Nephron progenitor cell (in vitro differentiated cells): ENCODE measurements at regions not wholly inside any gene's neighbourhood (a gene's known extent, or its start where the extent isn't known, plus 50 kb on each side); places are given as distances from the start of the nearest gene placed in this dataset.

Source experiments
- DNase-seq: peaks from one replicate; pipeline ENCODE4 v3.0.0; 2021
- H3K27ac Mint-ChIP-seq: 2 replicates; pipeline ENCODE4 v1.8.0; 2021; ENCODE audit warnings: mild to moderate bottlenecking, moderate library complexity, mixed read lengths
- H3K27me3 Mint-ChIP-seq: 2 replicates; pipeline ENCODE4 v1.8.0; 2021; ENCODE audit warnings: mild to moderate bottlenecking, low read depth, mixed read lengths; ENCODE audit not compliant: poor library complexity
- H3K36me3 Mint-ChIP-seq: 2 replicates; pipeline ENCODE4 v1.8.0; 2021; ENCODE audit warnings: low read depth, mixed read lengths
- H3K4me1 Mint-ChIP-seq: 2 replicates; pipeline ENCODE4 v1.8.0; 2021; ENCODE audit warnings: mixed read lengths
- H3K4me3 Mint-ChIP-seq: 2 replicates; pipeline ENCODE4 v1.8.0; 2021; ENCODE audit warnings: mild to moderate bottlenecking, moderate library complexity, mixed read lengths
- H3K9me3 Mint-ChIP-seq: 2 replicates; pipeline ENCODE4 v1.8.0; 2021; ENCODE audit warnings: mild to moderate bottlenecking, moderate library complexity, mixed read lengths
- CTCF ChIP-seq: fragments of 200-600 bp; sonication (generic); IDR thresholded peaks from 2 replicates; pipeline ENCODE4 v1.5.0; 2021; ENCODE audit warnings: antibody characterized with exemption

- no peak overlapping the region for H3K4me3 Mint-ChIP-seq
- H3K9me3 Mint-ChIP-seq, result peaks cover 3% of the 10 kb centered on the region
- no peaks in the 10 kb centered on the region for H3K36me3 Mint-ChIP-seq
Observed at GRCh38 chr13:94776300-94776699, 64.0 kb upstream of the SOX21 start.

GRCh38 chr13:94765814-94766213 lies 53.5 kb upstream of the SOX21 start:
- Mint-ChIP-seq H3K9me3 (peaks cover 12% of the 10 kb centered on the region), H3K27ac (no peak overlapping the region), H3K27me3 (no peaks in the 10 kb centered on the region), H3K36me3 (no peaks in the 10 kb centered on the region), H3K4me1 (no peaks in the 10 kb centered on the region), H3K4me3 (no peak overlapping the region)
- TF ChIP-seq CTCF, result no peak
- no peak for DNase-seq

More at GRCh38 chr13:94776300-94776699, 64.0 kb upstream of the SOX21 start:
- Mint-ChIP-seq H3K4me1 (no peaks in the 10 kb centered on the region), H3K27me3 (peaks cover 3% of the 10 kb centered on the region), H3K27ac (no peak overlapping the region)
- DNase-seq, result no peak
- TF ChIP-seq CTCF, result no peak

GRCh38 chr13:94764576-94765321 lies 52.4 kb upstream of the SOX21 start:
- no peak overlapping the region for H3K4me3 Mint-ChIP-seq
- no peak overlapping the region for H3K27ac Mint-ChIP-seq
- DNase-seq, result no peak
- no peak for TF ChIP-seq CTCF
- no peaks in the 10 kb centered on the region for H3K4me1 Mint-ChIP-seq
- H3K36me3 Mint-ChIP-seq, result no peaks in the 10 kb centered on the region
- H3K9me3 Mint-ChIP-seq, result peaks cover 21% of the 10 kb centered on the region
- no peaks in the 10 kb centered on the region for H3K27me3 Mint-ChIP-seq
